ENCODE measurements at regions not wholly inside any gene's neighbourhood (a gene's known extent, or its start where the extent isn't known, plus 50 kb on each side); places are given as distances from the start of the nearest gene placed in this dataset.

DNA sequence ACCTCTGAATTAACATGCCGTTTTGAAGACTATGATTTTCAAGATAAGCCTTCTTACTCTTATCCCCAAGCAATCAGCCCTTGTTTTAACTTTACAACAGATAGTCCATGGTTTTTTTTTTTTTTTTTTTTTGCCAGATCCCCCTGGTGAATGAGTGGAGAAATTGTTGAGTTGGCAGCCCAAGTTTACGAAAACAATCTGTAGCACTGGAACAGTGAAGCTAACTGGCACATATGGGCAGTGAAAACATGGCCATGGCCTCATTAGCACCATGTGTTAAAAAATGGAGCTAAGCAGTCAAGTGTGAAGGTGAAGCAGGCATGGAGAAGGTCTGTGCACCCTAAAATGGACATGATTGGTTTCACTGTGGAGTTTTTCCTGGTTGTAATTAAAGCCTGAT, 812.1 kb upstream of the MIR17HG start:
- TF ChIP-seq, protein P1, sequence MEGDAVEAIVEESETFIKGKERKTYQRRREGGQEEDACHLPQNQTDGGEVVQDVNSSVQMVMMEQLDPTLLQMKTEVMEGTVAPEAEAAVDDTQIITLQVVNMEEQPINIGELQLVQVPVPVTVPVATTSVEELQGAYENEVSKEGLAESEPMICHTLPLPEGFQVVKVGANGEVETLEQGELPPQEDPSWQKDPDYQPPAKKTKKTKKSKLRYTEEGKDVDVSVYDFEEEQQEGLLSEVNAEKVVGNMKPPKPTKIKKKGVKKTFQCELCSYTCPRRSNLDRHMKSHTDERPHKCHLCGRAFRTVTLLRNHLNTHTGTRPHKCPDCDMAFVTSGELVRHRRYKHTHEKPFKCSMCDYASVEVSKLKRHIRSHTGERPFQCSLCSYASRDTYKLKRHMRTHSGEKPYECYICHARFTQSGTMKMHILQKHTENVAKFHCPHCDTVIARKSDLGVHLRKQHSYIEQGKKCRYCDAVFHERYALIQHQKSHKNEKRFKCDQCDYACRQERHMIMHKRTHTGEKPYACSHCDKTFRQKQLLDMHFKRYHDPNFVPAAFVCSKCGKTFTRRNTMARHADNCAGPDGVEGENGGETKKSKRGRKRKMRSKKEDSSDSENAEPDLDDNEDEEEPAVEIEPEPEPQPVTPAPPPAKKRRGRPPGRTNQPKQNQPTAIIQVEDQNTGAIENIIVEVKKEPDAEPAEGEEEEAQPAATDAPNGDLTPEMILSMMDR (IDR thresholded peaks at IDR 0.05; ENCODE audit: low read depth, low read length, missing input control) = no peak
- TF ChIP-seq, protein P2, sequence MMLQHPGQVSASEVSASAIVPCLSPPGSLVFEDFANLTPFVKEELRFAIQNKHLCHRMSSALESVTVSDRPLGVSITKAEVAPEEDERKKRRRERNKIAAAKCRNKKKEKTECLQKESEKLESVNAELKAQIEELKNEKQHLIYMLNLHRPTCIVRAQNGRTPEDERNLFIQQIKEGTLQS (IDR thresholded peaks at IDR 0.05) = no peak
- TF ChIP-seq SP1 (IDR thresholded peaks at IDR 0.05) (no peak), YY1 (IDR thresholded peaks at IDR 0.05) (no peak), RAD21 (IDR thresholded peaks at IDR 0.05) (no peak), TAF1 (conservative IDR thresholded peaks at IDR 0.05) (no peak)
- TF ChIP-seq, protein P3, sequence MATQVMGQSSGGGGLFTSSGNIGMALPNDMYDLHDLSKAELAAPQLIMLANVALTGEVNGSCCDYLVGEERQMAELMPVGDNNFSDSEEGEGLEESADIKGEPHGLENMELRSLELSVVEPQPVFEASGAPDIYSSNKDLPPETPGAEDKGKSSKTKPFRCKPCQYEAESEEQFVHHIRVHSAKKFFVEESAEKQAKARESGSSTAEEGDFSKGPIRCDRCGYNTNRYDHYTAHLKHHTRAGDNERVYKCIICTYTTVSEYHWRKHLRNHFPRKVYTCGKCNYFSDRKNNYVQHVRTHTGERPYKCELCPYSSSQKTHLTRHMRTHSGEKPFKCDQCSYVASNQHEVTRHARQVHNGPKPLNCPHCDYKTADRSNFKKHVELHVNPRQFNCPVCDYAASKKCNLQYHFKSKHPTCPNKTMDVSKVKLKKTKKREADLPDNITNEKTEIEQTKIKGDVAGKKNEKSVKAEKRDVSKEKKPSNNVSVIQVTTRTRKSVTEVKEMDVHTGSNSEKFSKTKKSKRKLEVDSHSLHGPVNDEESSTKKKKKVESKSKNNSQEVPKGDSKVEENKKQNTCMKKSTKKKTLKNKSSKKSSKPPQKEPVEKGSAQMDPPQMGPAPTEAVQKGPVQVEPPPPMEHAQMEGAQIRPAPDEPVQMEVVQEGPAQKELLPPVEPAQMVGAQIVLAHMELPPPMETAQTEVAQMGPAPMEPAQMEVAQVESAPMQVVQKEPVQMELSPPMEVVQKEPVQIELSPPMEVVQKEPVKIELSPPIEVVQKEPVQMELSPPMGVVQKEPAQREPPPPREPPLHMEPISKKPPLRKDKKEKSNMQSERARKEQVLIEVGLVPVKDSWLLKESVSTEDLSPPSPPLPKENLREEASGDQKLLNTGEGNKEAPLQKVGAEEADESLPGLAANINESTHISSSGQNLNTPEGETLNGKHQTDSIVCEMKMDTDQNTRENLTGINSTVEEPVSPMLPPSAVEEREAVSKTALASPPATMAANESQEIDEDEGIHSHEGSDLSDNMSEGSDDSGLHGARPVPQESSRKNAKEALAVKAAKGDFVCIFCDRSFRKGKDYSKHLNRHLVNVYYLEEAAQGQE (IDR thresholded peaks at IDR 0.05) = no peak
- TF ChIP-seq, protein P4, sequence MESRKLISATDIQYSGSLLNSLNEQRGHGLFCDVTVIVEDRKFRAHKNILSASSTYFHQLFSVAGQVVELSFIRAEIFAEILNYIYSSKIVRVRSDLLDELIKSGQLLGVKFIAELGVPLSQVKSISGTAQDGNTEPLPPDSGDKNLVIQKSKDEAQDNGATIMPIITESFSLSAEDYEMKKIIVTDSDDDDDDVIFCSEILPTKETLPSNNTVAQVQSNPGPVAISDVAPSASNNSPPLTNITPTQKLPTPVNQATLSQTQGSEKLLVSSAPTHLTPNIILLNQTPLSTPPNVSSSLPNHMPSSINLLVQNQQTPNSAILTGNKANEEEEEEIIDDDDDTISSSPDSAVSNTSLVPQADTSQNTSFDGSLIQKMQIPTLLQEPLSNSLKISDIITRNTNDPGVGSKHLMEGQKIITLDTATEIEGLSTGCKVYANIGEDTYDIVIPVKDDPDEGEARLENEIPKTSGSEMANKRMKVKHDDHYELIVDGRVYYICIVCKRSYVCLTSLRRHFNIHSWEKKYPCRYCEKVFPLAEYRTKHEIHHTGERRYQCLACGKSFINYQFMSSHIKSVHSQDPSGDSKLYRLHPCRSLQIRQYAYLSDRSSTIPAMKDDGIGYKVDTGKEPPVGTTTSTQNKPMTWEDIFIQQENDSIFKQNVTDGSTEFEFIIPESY (IDR thresholded peaks at IDR 0.05) = no peak

Data from liver (tissue), 3 donors.